HG03196 (cell line): ENCODE measurements at regions not wholly inside any gene's neighbourhood (a gene's known extent, or its start where the extent isn't known, plus 50 kb on each side); places are given as distances from the start of the nearest gene placed in this dataset.
A peak's percentile ranks its signal among the peaks of the same experiment; 100 is the strongest.
"Not testable (repeated sequence)": the region's sequence is repeated elsewhere in the genome, so short reads cannot be mapped to it uniquely, and the experiment has no call there.

Experiments used
- ATAC-seq: cut with Tn5 transposase; IDR thresholded peaks from one replicate; pipeline ENCODE4 v1.9.1; 2021; ENCODE audit not compliant: unreplicated experiment

- ATAC-seq, result not testable (repeated sequence)
Observed at GRCh38 chr3:195999176-195999575, 82.7 kb downstream of the TFRC start.

- not testable (repeated sequence) for ATAC-seq
Observed at GRCh38 chr3:195996314-195996713, 85.6 kb downstream of the TFRC start.

- not testable (repeated sequence) for ATAC-seq
Observed at GRCh38 chr3:195994343-195994742, 86.0 kb upstream of the TNK2 start.

- not testable (repeated sequence) for ATAC-seq
Observed at GRCh38 chr3:195993671-195994070, 85.3 kb upstream of the TNK2 start.

GRCh38 chr3:195992956-195993595 lies 84.7 kb upstream of the TNK2 start:
- ATAC-seq, result not testable (repeated sequence)

- ATAC-seq, result not testable (repeated sequence)
Observed at GRCh38 chr3:195991986-195992385, 83.6 kb upstream of the TNK2 start.

- not testable (repeated sequence) for ATAC-seq
Observed at GRCh38 chr3:195991243-195991642, 82.9 kb upstream of the TNK2 start.

- ATAC-seq, result not testable (repeated sequence)
Observed at GRCh38 chr3:195990841-195991174, 82.5 kb upstream of the TNK2 start.

- ATAC-seq, result peak; percentile 89
Observed at GRCh38 chr3:195989921-195990840, 81.8 kb upstream of the TNK2 start.

GRCh38 chr3:195989197-195989920 lies 81.0 kb upstream of the TNK2 start:
- ATAC-seq, result peak; percentile 59

- ATAC-seq, result not testable (repeated sequence)
Observed at GRCh38 chr3:195988764-195989163, 80.4 kb upstream of the TNK2 start.

- not testable (repeated sequence) for ATAC-seq
Observed at GRCh38 chr3:195987001-195987400, 78.7 kb upstream of the TNK2 start.

GRCh38 chr3:195986576-195986975 lies 78.2 kb upstream of the TNK2 start:
- not testable (repeated sequence) for ATAC-seq

GRCh38 chr3:195985348-195985920 lies 77.1 kb upstream of the TNK2 start:
- ATAC-seq, result not testable (repeated sequence)

GRCh38 chr3:195984392-195985030 lies 76.2 kb upstream of the TNK2 start:
- ATAC-seq, result not testable (repeated sequence)

GRCh38 chr3:195983880-195984279 lies 75.5 kb upstream of the TNK2 start:
- ATAC-seq, result not testable (repeated sequence)

GRCh38 chr3:195982754-195983153 lies 74.4 kb upstream of the TNK2 start:
- ATAC-seq, result not testable (repeated sequence)

GRCh38 chr3:195981778-195982177 lies 73.4 kb upstream of the TNK2 start:
- ATAC-seq, result not testable (repeated sequence)

GRCh38 chr3:195979877-195980276 lies 71.5 kb upstream of the TNK2 start:
- ATAC-seq, result not testable (repeated sequence)

- not testable (repeated sequence) for ATAC-seq
Observed at GRCh38 chr3:195978585-195978984, 70.2 kb upstream of the TNK2 start.
